ENCODE measurements at regions not wholly inside any gene's neighbourhood (a gene's known extent, or its start where the extent isn't known, plus 50 kb on each side); places are given as distances from the start of the nearest gene placed in this dataset.

DNA sequence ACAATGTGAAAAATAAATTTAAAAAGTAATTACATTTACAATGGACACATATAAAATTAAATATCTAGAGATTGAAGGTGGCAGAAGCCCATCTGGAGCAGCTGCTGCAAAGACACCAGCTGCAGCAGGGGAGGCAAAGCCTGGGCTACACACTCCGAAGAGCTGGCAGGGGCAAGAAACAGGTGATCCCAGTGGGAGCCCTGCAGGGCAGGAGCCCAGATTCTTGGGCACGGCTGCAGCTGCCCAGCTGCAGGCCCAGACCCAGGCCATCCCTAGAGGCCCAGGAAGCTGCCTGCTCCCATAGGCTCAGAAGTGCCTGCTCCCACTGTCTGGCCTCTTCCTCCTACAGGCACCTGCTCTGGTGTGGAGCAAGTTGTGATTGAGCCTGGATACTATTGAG lies 1547.9 kb upstream of the SPRY2 start:
- TF ChIP-seq CTCF (IDR thresholded peaks at IDR 0.05) (no peak), MYC (IDR thresholded peaks at IDR 0.05; ENCODE audit: borderline replicate concordance, low read length) (no peak), RAD21 (conservative IDR thresholded peaks at IDR 0.05 in 1 of 2, IDR thresholded peaks at IDR 0.05 in 1 of 2) (no peak), CHD4 (IDR thresholded peaks at IDR 0.05; ENCODE audit: borderline replicate concordance) (no peak), POLR2A (IDR thresholded peaks at IDR 0.05; ENCODE audit: low read length) (no peak), RCOR1 (IDR thresholded peaks at IDR 0.05; ENCODE audit: low read depth, low read length) (no peak), SMC3 (IDR thresholded peaks at IDR 0.05) (no peak), CEBPB (IDR thresholded peaks at IDR 0.05) (no peak)
- TF ChIP-seq, protein P1, sequence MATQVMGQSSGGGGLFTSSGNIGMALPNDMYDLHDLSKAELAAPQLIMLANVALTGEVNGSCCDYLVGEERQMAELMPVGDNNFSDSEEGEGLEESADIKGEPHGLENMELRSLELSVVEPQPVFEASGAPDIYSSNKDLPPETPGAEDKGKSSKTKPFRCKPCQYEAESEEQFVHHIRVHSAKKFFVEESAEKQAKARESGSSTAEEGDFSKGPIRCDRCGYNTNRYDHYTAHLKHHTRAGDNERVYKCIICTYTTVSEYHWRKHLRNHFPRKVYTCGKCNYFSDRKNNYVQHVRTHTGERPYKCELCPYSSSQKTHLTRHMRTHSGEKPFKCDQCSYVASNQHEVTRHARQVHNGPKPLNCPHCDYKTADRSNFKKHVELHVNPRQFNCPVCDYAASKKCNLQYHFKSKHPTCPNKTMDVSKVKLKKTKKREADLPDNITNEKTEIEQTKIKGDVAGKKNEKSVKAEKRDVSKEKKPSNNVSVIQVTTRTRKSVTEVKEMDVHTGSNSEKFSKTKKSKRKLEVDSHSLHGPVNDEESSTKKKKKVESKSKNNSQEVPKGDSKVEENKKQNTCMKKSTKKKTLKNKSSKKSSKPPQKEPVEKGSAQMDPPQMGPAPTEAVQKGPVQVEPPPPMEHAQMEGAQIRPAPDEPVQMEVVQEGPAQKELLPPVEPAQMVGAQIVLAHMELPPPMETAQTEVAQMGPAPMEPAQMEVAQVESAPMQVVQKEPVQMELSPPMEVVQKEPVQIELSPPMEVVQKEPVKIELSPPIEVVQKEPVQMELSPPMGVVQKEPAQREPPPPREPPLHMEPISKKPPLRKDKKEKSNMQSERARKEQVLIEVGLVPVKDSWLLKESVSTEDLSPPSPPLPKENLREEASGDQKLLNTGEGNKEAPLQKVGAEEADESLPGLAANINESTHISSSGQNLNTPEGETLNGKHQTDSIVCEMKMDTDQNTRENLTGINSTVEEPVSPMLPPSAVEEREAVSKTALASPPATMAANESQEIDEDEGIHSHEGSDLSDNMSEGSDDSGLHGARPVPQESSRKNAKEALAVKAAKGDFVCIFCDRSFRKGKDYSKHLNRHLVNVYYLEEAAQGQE (IDR thresholded peaks at IDR 0.05), result no peak

All from A549 (cell line).